ENCODE measurements at regions not wholly inside any gene's neighbourhood (a gene's known extent, or its start where the extent isn't known, plus 50 kb on each side); places are given as distances from the start of the nearest gene placed in this dataset.

- Histone ChIP-seq H3K9me1 (replicated peaks; ENCODE audit: control insufficient read depth, extremely low read depth, insufficient read depth, low read length) (no peaks in the 10 kb centered on the region), H3K36me3 (ENCODE audit: control insufficient read depth in 2 of 2, extremely low read depth in 1 of 2, insufficient read depth in 2 of 2, low read length in 2 of 2) (peaks cover 0 to 3% of the 10 kb centered on the region in 2 experiments), H3K27me3 (ENCODE audit: control insufficient read depth in 2 of 2, insufficient read depth in 2 of 2, low read length in 2 of 2) (no peaks in the 10 kb centered on the region), H2AFZ (ENCODE audit: low read depth, low read length) (no peak overlapping the region), H3K79me2 (ENCODE audit: control insufficient read depth, insufficient read depth, low read length) (no peaks in the 10 kb centered on the region), H3K4me3 (replicated peaks in 1 of 3; ENCODE audit: insufficient read depth in 1 of 3, low read depth in 1 of 3, low read length in 3 of 3) (no peak overlapping the region), H3K9ac (replicated peaks; ENCODE audit: extremely low read depth, insufficient read depth, low read length) (no peak overlapping the region), H4K20me1 (replicated peaks; ENCODE audit: control insufficient read depth, extremely low read depth, insufficient read depth, low read length) (no peaks in the 10 kb centered on the region), H3K27ac (ENCODE audit: insufficient read depth, low read depth, low read length) (no peak overlapping the region), H3K4me2 (ENCODE audit: insufficient read depth, low read length) (no peak overlapping the region), H3K4me1 (ENCODE audit: control insufficient read depth, extremely low read depth, insufficient read depth, low read length) (no peaks in the 10 kb centered on the region), H3K9me3 (replicated peaks; ENCODE audit: control insufficient read depth, insufficient read depth, low read length) (no peaks in the 10 kb centered on the region)
- intact Hi-C loops (cut with micrococcal nuclease) (no loop called here), dilution Hi-C loops (cut with MboI; ENCODE audit: extremely low pct_ligation_motif_present, low sequenced_read_pairs) (no loop called here)
- ChIA-PET POLR2A (no interaction called here), CTCF (no interaction called here)
- no peak for FAIRE-seq
- no TSS peak for BruUV-seq (replicated peaks)
- no peak for DNase-seq (ENCODE audit: low read depth, low spot score)
- no peak for TF ChIP-seq GATA2 (IDR thresholded peaks at IDR 0.05; ENCODE audit: insufficient read depth, insufficient read length, low read depth, low read length)
- TF ChIP-seq, protein P1, sequence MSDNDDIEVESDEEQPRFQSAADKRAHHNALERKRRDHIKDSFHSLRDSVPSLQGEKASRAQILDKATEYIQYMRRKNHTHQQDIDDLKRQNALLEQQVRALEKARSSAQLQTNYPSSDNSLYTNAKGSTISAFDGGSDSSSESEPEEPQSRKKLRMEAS (IDR thresholded peaks at IDR 0.05; ENCODE audit: insufficient read depth, insufficient read length) = no peak
- no peak for TF ChIP-seq POLR2AphosphoS5 (IDR thresholded peaks at IDR 0.05; ENCODE audit: insufficient read depth, low read depth, low read length)
- TF ChIP-seq FOS (IDR thresholded peaks at IDR 0.05; ENCODE audit: borderline replicate concordance, insufficient read depth, low read length) = no peak
- TF ChIP-seq MYC (IDR thresholded peaks at IDR 0.05; ENCODE audit: low read depth, low read length) = no peak
- no peak for TF ChIP-seq JUN (IDR thresholded peaks at IDR 0.05; ENCODE audit: borderline replicate concordance, insufficient read depth, insufficient read length, low read depth)
- TF ChIP-seq EZH2 (IDR thresholded peaks at IDR 0.05; ENCODE audit: borderline replicate concordance, low read depth, low read length, severe bottlenecking) = no peak
- TF ChIP-seq POLR2A (IDR thresholded peaks at IDR 0.05; ENCODE audit: low read depth, low read length) = no peak
- TF ChIP-seq CTCF (IDR thresholded peaks at IDR 0.05; ENCODE audit: extremely low read depth in 1 of 2, insufficient read depth in 1 of 2, low read depth in 1 of 2, low read length in 2 of 2) = no peak
These were observed 84.6 kb downstream of the RDH14 start for GRCh38 chr2:18475884-18476283.

All from endothelial cell of umbilical vein (primary cell).